OCI-LY1 (cell line): ENCODE measurements at regions not wholly inside any gene's neighbourhood (a gene's known extent, or its start where the extent isn't known, plus 50 kb on each side); places are given as distances from the start of the nearest gene placed in this dataset.

ENCODE experiments used
- EZH2 ChIP-seq: fragments of 200-600 bp; sonication (generic), shearing (Covaris generic); IDR thresholded peaks from 2 replicates; pipeline ENCODE4 v1.8.0; 2017; ENCODE audit warnings: borderline replicate concordance, mixed run types, mild to moderate bottlenecking, antibody characterized with exemption, low read length, moderate library complexity, mixed read lengths
- TF ChIP-seq, protein P1 (sequence below): fragments of 200-600 bp; sonication (generic), shearing (Covaris generic); IDR thresholded peaks from 2 replicates; pipeline ENCODE4 v1.5.1; 2017; ENCODE audit warnings: mild to moderate bottlenecking, antibody characterized with exemption, low read length, moderate library complexity, mixed read lengths

DNA sequence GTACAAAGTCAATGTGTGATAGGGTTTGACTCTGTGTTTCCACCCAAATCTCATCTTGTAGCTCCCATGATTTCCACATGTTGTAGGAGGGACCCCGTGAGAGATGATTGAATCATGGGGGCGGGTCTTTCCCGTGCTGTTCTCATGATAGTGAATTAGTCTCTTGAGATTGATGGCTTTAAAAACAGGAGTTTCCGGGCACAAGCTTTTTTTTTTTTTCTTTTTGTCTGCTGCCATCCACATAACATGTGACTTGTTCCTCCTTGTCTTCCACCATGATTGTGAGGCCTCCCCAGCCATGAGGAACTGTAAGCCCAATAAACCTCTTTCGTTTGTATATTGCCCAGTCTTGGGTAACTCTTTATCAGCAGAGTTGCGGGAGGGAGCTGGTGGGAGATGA lies 259.6 kb downstream of the TUSC7 start:
- TF ChIP-seq, protein P1, sequence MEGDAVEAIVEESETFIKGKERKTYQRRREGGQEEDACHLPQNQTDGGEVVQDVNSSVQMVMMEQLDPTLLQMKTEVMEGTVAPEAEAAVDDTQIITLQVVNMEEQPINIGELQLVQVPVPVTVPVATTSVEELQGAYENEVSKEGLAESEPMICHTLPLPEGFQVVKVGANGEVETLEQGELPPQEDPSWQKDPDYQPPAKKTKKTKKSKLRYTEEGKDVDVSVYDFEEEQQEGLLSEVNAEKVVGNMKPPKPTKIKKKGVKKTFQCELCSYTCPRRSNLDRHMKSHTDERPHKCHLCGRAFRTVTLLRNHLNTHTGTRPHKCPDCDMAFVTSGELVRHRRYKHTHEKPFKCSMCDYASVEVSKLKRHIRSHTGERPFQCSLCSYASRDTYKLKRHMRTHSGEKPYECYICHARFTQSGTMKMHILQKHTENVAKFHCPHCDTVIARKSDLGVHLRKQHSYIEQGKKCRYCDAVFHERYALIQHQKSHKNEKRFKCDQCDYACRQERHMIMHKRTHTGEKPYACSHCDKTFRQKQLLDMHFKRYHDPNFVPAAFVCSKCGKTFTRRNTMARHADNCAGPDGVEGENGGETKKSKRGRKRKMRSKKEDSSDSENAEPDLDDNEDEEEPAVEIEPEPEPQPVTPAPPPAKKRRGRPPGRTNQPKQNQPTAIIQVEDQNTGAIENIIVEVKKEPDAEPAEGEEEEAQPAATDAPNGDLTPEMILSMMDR = no peak
- TF ChIP-seq EZH2 = no peak
